Cardiac muscle cell (in vitro differentiated cells and primary cell): ENCODE measurements at regions not wholly inside any gene's neighbourhood (a gene's known extent, or its start where the extent isn't known, plus 50 kb on each side); places are given as distances from the start of the nearest gene placed in this dataset.
"Not testable (repeated sequence)": the region's sequence is repeated elsewhere in the genome, so short reads cannot be mapped to it uniquely, and the experiment has no call there.

Experiments used
- DNase-seq, 2 donors: peaks; one replicate each; pipeline versions ENCODE4 v3.0.0 to v3.0.0-alpha.2; 2010 to 2017; ENCODE audit warnings: low read depth in 1 of 2, low spot score in 1 of 2
- H3K27ac ChIP-seq: fragments of 200-600 bp; sonication (generic); 2 replicates; pipeline ENCODE4 v1.5.1; 2016
- H3K27me3 ChIP-seq: fragments of 200-600 bp; sonication (generic); 2 replicates; pipeline ENCODE4 v1.6.0; 2016; ENCODE audit warnings: control low read depth
- H3K36me3 ChIP-seq: fragments of 200-600 bp; sonication (generic); 2 replicates; pipeline ENCODE4 v1.5.1; 2016; ENCODE audit warnings: control low read depth
- H3K4me1 ChIP-seq: fragments of 200-600 bp; sonication (generic); 2 replicates; pipeline ENCODE4 v1.8.1; 2017; ENCODE audit warnings: low read depth, mild to moderate bottlenecking, mixed run types
- H3K4me3 ChIP-seq: fragments of 200-600 bp; sonication (generic); 2 replicates; pipeline ENCODE4 v1.5.1; 2016; ENCODE audit warnings: mild to moderate bottlenecking
- H3K9me3 ChIP-seq: fragments of 200-600 bp; sonication (generic); 2 replicates; pipeline ENCODE4 v1.5.1; 2017; ENCODE audit warnings: low read depth, mild to moderate bottlenecking, control low read depth
- CTCF ChIP-seq: IDR thresholded peaks from 2 replicates; pipeline ENCODE4 v1.5.1; 2012; ENCODE audit warnings: low read depth, mild to moderate bottlenecking, low read length

GRCh38 chr3:193819117-193820010 lies 226.4 kb downstream of the OPA1 start:
- Histone ChIP-seq H3K4me1 (peaks cover 5% of the 10 kb centered on the region), H3K27me3 (no peaks in the 10 kb centered on the region), H3K27ac (no peak overlapping the region), H3K36me3 (no peaks in the 10 kb centered on the region), H3K9me3 (no peaks in the 10 kb centered on the region), H3K4me3 (no peak overlapping the region)
- no peak for DNase-seq
- TF ChIP-seq CTCF, result no peak

- Histone ChIP-seq H3K27me3 (no peaks in the 10 kb centered on the region), H3K9me3 (no peaks in the 10 kb centered on the region), H3K27ac (no peak overlapping the region), H3K4me1 (peaks cover 5% of the 10 kb centered on the region), H3K36me3 (no peaks in the 10 kb centered on the region), H3K4me3 (no peak overlapping the region)
- TF ChIP-seq CTCF, result no peak
- DNase-seq, result no peak
Measured at GRCh38 chr3:193821151-193821668, 228.2 kb downstream of the OPA1 start.

GRCh38 chr3:193822492-193823212 lies 229.6 kb downstream of the OPA1 start:
- DNase-seq, result peak in 1 of 2 donors; percentile 18
- Histone ChIP-seq H3K27ac (no peak overlapping the region), H3K4me1 (peaks cover 7% of the 10 kb centered on the region), H3K9me3 (no peaks in the 10 kb centered on the region), H3K4me3 (no peak overlapping the region), H3K36me3 (no peaks in the 10 kb centered on the region), H3K27me3 (no peaks in the 10 kb centered on the region)
- no peak for TF ChIP-seq CTCF

GRCh38 chr3:193823213-193823605 lies 230.2 kb downstream of the OPA1 start:
- H3K4me3 ChIP-seq, H3K9me3 ChIP-seq, H3K4me1 ChIP-seq, H3K27ac ChIP-seq, H3K27me3 ChIP-seq, H3K36me3 ChIP-seq, DNase-seq: not testable (repeated sequence)

- no peaks in the 10 kb centered on the region for H3K27me3 ChIP-seq
- H3K36me3 ChIP-seq, result no peaks in the 10 kb centered on the region
- no peak overlapping the region for H3K27ac ChIP-seq
- TF ChIP-seq CTCF, result no peak
- H3K9me3 ChIP-seq, result no peaks in the 10 kb centered on the region
- peaks cover 7% of the 10 kb centered on the region for H3K4me1 ChIP-seq
- no peak overlapping the region for H3K4me3 ChIP-seq
- no peak for DNase-seq
Measured at GRCh38 chr3:193824365-193824764, 231.4 kb downstream of the OPA1 start.

- TF ChIP-seq CTCF, result no peak
- no peak for DNase-seq
Measured at GRCh38 chr3:193825617-193826016, 232.6 kb downstream of the OPA1 start.

More at GRCh38 chr3:193825617-193826016, 232.6 kb downstream of the OPA1 start:
- no peaks in the 10 kb centered on the region for H3K27me3 ChIP-seq
- no peaks in the 10 kb centered on the region for H3K9me3 ChIP-seq
- peaks cover 7% of the 10 kb centered on the region for H3K4me1 ChIP-seq
- H3K36me3 ChIP-seq, result no peaks in the 10 kb centered on the region
- no peak overlapping the region for H3K4me3 ChIP-seq
- no peak overlapping the region for H3K27ac ChIP-seq
